Liver (tissue), 8 donors: ENCODE measurements at regions not wholly inside any gene's neighbourhood (a gene's known extent, or its start where the extent isn't known, plus 50 kb on each side); places are given as distances from the start of the nearest gene placed in this dataset.

Experiments used
- DNase-seq: peaks from one replicate; pipeline ENCODE4 v3.0.0-alpha.2; 2017; ENCODE audit warnings: low spot score
- H3K27ac ChIP-seq, 2 donors: one replicate each; pipeline ENCODE4 v1.7.0; 2013; ENCODE audit warnings: inconsistent platforms in 2 of 2, low read length in 2 of 2, control low read depth in 1 of 2, low read depth in 1 of 2, mild to moderate bottlenecking in 1 of 2
- H3K27me3 ChIP-seq, 4 donors: one replicate each; pipeline versions ENCODE4 v1.6.1 to v1.7.0; 2013; ENCODE audit warnings: low read length in 3 of 4, inconsistent platforms in 1 of 4, mild to moderate bottlenecking in 1 of 4, moderate library complexity in 1 of 4; ENCODE audit not compliant: control insufficient read depth in 4 of 4, insufficient read depth in 4 of 4
- H3K36me3 ChIP-seq, 4 donors: one replicate each; pipeline versions ENCODE4 v1.6.1 to v1.7.0; 2013; ENCODE audit warnings: low read length in 3 of 4, mild to moderate bottlenecking in 3 of 4, low read depth in 1 of 4, moderate library complexity in 1 of 4; ENCODE audit not compliant: control insufficient read depth in 4 of 4, insufficient read depth in 3 of 4
- H3K4me1 ChIP-seq, 4 donors: one replicate each; pipeline versions ENCODE4 v1.6.1 to v1.7.0; 2013; ENCODE audit warnings: low read length in 3 of 4, mild to moderate bottlenecking in 3 of 4, moderate library complexity in 1 of 4; ENCODE audit not compliant: control insufficient read depth in 4 of 4, insufficient read depth in 4 of 4
- H3K4me3 ChIP-seq, 3 donors: one replicate each; pipeline versions ENCODE4 v1.6.1 to v1.7.0; 2013; ENCODE audit warnings: low read length in 3 of 3, control low read depth in 1 of 3, low read depth in 1 of 3, mild to moderate bottlenecking in 1 of 3
- H3K9ac ChIP-seq, 2 donors: one replicate each; pipeline ENCODE4 v1.7.0; 2013; ENCODE audit warnings: low read length in 2 of 2, mild to moderate bottlenecking in 2 of 2, moderate library complexity in 2 of 2, control low read depth in 1 of 2, low read depth in 1 of 2
- H3K9me3 ChIP-seq, 4 donors: one replicate each; pipeline versions ENCODE4 v1.6.1 to v1.7.0; 2013; ENCODE audit warnings: low read length in 3 of 4; ENCODE audit not compliant: control insufficient read depth in 4 of 4
- CTCF ChIP-seq: fragments of 150-350 bp; IDR thresholded peaks from 2 replicates; pipeline ENCODE4 v1.5.1; 2017; ENCODE audit warnings: improper control_type of control experiment, low read depth, low read length; ENCODE audit not compliant: missing input control
- EGR1 ChIP-seq, 2 donors: IDR thresholded peaks; 2 replicates each; pipeline ENCODE4 v1.6.1; 2016 to 2018; ENCODE audit warnings: antibody characterized with exemption in 2 of 2, low read depth in 2 of 2
- FOXA2 ChIP-seq: IDR thresholded peaks from 2 replicates; pipeline ENCODE4 v1.6.1; 2016; ENCODE audit warnings: antibody characterized with exemption
- GABPA ChIP-seq, 2 donors: IDR thresholded peaks in 1 of 2; conservative IDR thresholded peaks in 1 of 2; 2 replicates each; pipeline ENCODE4 v1.6.1; 2016; ENCODE audit warnings: antibody characterized with exemption in 2 of 2, mild to moderate bottlenecking in 1 of 2, moderate library complexity in 1 of 2
- JUND ChIP-seq, 2 donors: IDR thresholded peaks; 2 replicates each; pipeline ENCODE4 v1.6.1; 2016; ENCODE audit warnings: antibody characterized with exemption in 2 of 2
- MAX ChIP-seq: IDR thresholded peaks from 2 replicates; pipeline ENCODE4 v1.6.1; 2016; ENCODE audit warnings: antibody characterized with exemption
- NR2F2 ChIP-seq: IDR thresholded peaks from 2 replicates; pipeline ENCODE4 v1.6.1; 2016; ENCODE audit warnings: antibody characterized with exemption
- RXRA ChIP-seq, 2 donors: IDR thresholded peaks; 2 replicates each; pipeline ENCODE4 v1.6.1; 2017 to 2018; ENCODE audit warnings: antibody characterized with exemption in 2 of 2, mild to moderate bottlenecking in 1 of 2
- SP1 ChIP-seq: IDR thresholded peaks from 2 replicates; pipeline ENCODE4 v1.6.1; 2018; ENCODE audit warnings: antibody characterized with exemption, mild to moderate bottlenecking
- YY1 ChIP-seq: IDR thresholded peaks from 2 replicates; pipeline ENCODE4 v1.6.1; 2016; ENCODE audit warnings: antibody characterized with exemption, mild to moderate bottlenecking
- WGBS: extraction: QIAGEN DNeasy Blood & Tissue Kit; methylation state at CpG from one replicate; pipeline ENCODE4 v1.1.7; 2013; 5-methylcytosine and 5-hydroxymethylcytosine counted together
- TF ChIP-seq, protein P1 (sequence below): IDR thresholded peaks from 2 replicates; pipeline ENCODE4 v1.6.1; 2016; ENCODE audit warnings: antibody characterized with exemption
- TF ChIP-seq, protein P2 (sequence below): IDR thresholded peaks from 2 replicates; pipeline ENCODE4 v1.6.1; 2016; ENCODE audit warnings: antibody characterized with exemption, mild to moderate bottlenecking
- donor health status: healthy.
- donor health status: healthy.
- donor health status: healthy.
- donor health status: healthy.
- donor health status: healthy.

DNA sequence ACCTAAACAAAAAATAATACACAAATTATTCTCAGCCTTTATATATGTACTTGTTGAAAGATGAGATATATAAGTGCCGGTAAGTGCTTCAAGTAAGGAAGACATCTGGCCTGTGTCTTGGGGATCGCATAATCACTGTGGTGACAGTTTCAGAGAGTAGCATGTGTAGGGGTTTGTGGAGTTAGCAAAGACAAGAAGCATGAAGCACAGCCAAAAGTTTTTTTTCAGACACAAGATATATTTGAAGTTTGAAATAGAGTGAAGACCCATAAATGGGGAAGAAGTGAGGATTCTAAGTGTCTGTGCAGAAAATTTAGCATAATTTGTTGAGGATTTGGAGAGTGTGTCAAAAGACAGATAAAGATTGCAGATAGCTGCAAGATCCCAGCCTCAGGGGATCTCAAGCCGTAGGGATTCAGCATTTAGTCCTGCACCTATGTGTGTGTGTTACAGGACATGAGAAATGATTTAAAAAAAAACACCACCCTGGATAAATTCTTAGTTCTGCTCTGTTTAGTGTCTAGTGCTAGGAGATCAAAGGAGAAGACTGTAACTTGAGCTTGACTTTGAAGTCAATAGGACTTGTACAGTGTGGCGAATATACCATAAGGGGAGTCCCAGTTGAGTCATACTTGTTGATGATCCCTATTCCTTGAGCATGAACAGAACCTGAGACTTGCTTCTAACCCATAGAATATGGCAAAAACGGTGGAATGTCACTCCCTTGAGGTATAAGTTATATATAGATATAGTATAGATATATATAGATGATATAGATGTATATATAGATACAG, 123.9 kb upstream of the GRM7 start:
- no peak overlapping the region for H3K27ac ChIP-seq
- WGBS = 67% methylated on average over 5 of the region's 5 CpGs

More for the DNA sequence above, 123.9 kb upstream of the GRM7 start:
- TF ChIP-seq CTCF (no peak), NR2F2 (no peak), YY1 (no peak), JUND (IDR thresholded peaks at IDR 0.05) (no peak), GABPA (IDR thresholded peaks at IDR 0.05 in 1 of 2, conservative IDR thresholded peaks at IDR 0.05 in 1 of 2) (no peak), FOXA2 (no peak), RXRA (IDR thresholded peaks at IDR 0.05) (no peak), EGR1 (IDR thresholded peaks at IDR 0.05; ENCODE audit: low read depth in 2 of 2) (no peak), MAX (no peak), SP1 (no peak)
- TF ChIP-seq, protein P1, sequence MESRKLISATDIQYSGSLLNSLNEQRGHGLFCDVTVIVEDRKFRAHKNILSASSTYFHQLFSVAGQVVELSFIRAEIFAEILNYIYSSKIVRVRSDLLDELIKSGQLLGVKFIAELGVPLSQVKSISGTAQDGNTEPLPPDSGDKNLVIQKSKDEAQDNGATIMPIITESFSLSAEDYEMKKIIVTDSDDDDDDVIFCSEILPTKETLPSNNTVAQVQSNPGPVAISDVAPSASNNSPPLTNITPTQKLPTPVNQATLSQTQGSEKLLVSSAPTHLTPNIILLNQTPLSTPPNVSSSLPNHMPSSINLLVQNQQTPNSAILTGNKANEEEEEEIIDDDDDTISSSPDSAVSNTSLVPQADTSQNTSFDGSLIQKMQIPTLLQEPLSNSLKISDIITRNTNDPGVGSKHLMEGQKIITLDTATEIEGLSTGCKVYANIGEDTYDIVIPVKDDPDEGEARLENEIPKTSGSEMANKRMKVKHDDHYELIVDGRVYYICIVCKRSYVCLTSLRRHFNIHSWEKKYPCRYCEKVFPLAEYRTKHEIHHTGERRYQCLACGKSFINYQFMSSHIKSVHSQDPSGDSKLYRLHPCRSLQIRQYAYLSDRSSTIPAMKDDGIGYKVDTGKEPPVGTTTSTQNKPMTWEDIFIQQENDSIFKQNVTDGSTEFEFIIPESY = no peak
- TF ChIP-seq, protein P2, sequence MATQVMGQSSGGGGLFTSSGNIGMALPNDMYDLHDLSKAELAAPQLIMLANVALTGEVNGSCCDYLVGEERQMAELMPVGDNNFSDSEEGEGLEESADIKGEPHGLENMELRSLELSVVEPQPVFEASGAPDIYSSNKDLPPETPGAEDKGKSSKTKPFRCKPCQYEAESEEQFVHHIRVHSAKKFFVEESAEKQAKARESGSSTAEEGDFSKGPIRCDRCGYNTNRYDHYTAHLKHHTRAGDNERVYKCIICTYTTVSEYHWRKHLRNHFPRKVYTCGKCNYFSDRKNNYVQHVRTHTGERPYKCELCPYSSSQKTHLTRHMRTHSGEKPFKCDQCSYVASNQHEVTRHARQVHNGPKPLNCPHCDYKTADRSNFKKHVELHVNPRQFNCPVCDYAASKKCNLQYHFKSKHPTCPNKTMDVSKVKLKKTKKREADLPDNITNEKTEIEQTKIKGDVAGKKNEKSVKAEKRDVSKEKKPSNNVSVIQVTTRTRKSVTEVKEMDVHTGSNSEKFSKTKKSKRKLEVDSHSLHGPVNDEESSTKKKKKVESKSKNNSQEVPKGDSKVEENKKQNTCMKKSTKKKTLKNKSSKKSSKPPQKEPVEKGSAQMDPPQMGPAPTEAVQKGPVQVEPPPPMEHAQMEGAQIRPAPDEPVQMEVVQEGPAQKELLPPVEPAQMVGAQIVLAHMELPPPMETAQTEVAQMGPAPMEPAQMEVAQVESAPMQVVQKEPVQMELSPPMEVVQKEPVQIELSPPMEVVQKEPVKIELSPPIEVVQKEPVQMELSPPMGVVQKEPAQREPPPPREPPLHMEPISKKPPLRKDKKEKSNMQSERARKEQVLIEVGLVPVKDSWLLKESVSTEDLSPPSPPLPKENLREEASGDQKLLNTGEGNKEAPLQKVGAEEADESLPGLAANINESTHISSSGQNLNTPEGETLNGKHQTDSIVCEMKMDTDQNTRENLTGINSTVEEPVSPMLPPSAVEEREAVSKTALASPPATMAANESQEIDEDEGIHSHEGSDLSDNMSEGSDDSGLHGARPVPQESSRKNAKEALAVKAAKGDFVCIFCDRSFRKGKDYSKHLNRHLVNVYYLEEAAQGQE = no peak
- DNase-seq = no peak
- no peaks in the 10 kb centered on the region for H3K4me1 ChIP-seq
- H3K9me3 ChIP-seq = no peaks in the 10 kb centered on the region
- H3K9ac ChIP-seq = no peak overlapping the region
- H3K27me3 ChIP-seq = no peaks in the 10 kb centered on the region
- H3K36me3 ChIP-seq = no peaks in the 10 kb centered on the region
- H3K4me3 ChIP-seq = no peak overlapping the region
